GM18858 (cell line): ENCODE measurements at regions not wholly inside any gene's neighbourhood (a gene's known extent, or its start where the extent isn't known, plus 50 kb on each side); places are given as distances from the start of the nearest gene placed in this dataset.

Experiments
- ATAC-seq: cut with Tn5 transposase; IDR thresholded peaks from one replicate; pipeline ENCODE4 v1.9.1; 2021; ENCODE audit not compliant: unreplicated experiment

GRCh38 chr5:96340357-96340756 lies 92.7 kb downstream of the PCSK1 start:
- no peak for ATAC-seq

- ATAC-seq = no peak
These were observed 93.2 kb downstream of the PCSK1 start for GRCh38 chr5:96339862-96340261.

- ATAC-seq = no peak
These were observed 94.2 kb downstream of the PCSK1 start for GRCh38 chr5:96338624-96339415.

- peak; percentile 67 for ATAC-seq
These were observed 95.0 kb downstream of the PCSK1 start for GRCh38 chr5:96338091-96338490.

- ATAC-seq = peak; percentile 35
These were observed 95.8 kb downstream of the PCSK1 start for GRCh38 chr5:96337048-96337781.

- ATAC-seq = no peak
These were observed 96.6 kb downstream of the PCSK1 start for GRCh38 chr5:96336351-96336985.

DNA sequence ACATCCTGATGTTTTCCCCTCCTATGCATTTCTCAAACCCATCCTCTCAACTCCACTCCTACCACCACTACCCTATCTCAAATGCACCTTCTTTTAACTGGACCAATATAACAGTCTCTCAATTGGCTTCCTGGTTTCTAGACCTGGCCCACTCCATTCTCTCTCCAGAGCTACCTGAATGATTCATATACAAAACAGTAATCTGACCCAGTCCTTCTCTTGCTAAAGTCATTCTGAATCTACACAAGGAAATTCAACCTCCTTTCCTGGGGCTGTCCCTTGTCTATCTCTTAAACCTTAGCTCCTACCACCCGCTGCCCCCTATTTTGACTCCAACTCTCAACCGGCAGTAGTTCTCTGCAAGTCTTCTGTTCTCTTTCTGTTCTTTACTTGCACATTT lies 97.2 kb downstream of the PCSK1 start:
- no peak for ATAC-seq

DNA sequence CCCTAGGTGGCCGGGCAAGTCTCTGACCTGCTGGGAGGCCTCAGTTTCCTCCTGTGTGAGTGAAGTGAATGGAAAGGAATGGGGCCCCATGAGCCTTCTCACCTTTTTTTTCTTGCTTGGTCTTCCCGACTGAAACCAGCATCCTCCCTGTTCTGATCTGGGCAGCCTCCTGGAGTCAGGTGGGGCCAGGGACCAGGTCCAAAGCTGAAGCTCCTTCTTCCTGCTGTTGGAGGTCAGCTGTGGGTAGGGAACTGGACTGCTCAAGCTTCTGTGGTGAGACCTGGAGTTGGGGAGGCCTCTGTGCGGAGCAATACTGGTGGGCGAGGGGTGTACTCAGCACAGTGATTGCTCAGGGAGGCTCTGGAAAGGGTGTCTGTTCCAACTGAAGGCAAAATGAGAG lies 99.7 kb downstream of the PCSK1 start:
- no peak for ATAC-seq

- no peak for ATAC-seq
These were observed 100.3 kb downstream of the PCSK1 start for GRCh38 chr5:96332535-96333366.

DNA sequence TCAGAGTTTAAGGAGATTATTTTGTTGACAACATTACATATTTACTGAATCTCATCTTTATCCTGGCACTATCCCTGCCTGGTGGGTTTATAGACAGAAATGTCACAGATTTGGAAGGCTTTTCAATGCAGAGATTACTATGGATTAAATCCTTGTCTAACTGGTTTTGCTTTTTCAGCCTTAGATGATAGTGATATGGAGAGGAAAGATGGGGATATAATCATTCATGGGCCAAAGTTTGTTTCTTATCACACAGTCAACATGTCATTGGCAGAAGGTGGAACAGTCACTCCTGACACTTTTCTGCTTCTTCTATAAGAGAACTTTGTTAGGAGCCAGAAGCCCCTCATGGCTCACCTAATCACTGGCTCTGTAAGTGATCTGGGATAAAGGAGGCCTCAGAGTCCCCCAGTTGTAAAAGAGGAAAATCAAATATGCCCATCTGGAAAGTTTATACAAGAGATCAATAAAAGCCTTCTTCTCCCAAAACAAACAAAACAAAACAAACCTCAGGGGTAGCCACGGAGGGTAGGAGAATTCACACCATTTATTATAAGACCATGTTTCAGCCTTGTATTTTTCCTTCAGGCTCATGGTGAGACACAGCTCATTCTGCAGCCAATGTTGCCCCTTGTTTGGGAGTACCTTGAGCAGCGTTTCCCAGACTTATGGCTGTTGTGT lies 101.2 kb downstream of the PCSK1 start:
- ATAC-seq = no peak

DNA sequence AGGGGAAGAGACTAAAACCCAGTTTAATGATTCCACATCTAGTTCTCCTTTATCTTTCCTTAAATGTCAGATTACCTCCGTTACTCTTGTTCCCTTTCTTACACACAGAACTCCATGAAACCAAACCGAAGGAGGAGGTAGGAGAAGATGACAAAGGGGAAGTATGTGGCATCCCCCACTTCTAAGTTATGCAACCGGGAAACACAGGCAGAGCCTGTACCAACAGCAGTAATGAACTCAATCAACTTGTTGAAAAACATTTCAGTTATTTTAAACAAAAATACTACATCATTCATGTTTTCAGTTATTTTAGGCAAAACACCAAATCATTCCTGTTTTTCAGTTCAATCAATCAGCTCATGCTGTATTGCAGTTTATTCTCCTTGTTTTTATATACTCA lies 101.8 kb downstream of the PCSK1 start:
- ATAC-seq = no peak

GRCh38 chr5:96330530-96331140 lies 102.4 kb downstream of the PCSK1 start:
- no peak for ATAC-seq

DNA sequence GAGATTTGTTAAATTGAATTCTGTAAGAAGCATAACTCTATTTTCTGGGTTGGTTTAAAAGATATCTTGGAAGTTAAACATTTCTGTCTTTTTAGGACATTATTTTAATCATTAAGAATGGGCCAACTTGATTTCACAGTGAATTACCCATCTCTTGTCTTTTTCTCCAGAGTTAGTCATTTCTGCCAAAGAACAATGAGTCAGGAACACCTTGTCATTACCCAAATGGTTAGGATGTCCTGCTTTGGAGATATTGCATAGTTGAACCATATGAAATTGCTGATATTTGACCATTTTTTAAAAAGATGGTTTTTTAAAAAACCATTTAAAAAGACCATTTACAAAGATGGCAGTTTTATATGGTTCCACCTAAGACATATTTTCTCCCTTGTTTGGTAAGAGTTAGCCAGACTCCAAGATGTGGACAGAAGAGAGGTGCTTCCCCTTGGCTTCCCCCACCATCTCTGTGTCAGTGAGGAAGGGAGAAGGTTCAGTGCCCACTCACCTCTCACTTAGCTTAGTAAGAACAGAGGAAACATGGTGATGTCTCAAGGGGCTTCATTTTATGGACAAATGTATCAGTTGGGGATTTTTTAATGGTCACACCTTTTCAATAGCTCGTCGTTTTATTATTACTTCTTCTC lies 103.0 kb downstream of the PCSK1 start:
- no peak for ATAC-seq

GRCh38 chr5:96329289-96329688 lies 103.8 kb downstream of the PCSK1 start:
- no peak for ATAC-seq

DNA sequence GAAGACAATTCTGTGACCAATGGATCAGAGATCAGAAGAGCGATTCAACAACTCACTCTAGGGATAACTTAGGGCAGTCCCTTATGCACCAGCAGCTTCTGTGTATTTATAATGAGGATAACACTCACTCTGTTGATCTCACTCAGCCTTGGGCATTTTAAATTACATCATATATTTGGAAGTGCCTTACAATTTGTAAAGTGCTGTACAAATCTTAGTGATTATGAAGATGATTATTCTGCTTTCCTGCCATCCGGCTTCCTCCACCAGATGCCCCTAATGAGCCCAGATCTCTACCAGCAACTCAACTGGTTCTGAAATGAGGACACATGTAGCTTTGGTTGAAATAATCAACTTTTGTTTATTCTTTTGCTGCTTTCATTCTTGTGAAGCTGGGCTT lies 105.3 kb downstream of the PCSK1 start:
- ATAC-seq = no peak

GRCh38 chr5:96326902-96327301 lies 106.1 kb downstream of the PCSK1 start:
- ATAC-seq = peak; percentile 95

DNA sequence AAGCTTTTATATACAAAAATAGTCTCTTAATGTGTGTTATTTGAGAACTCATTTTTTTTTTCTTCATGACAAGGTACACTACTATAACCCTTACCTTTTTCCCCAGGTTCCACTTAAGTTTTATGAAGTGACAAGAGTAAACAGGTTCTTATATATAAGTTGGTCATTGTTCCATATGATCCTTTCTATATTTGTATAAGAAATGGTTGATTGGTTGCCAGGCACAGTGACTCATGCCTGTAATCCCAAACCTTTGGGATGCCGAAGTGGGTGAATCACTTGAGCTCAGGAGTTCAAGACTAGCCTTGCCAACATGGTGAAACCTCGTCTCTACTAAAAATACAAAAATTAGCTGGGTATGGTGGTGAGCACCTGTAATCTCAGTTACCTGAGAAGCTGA lies 108.3 kb downstream of the PCSK1 start:
- ATAC-seq = no peak

DNA sequence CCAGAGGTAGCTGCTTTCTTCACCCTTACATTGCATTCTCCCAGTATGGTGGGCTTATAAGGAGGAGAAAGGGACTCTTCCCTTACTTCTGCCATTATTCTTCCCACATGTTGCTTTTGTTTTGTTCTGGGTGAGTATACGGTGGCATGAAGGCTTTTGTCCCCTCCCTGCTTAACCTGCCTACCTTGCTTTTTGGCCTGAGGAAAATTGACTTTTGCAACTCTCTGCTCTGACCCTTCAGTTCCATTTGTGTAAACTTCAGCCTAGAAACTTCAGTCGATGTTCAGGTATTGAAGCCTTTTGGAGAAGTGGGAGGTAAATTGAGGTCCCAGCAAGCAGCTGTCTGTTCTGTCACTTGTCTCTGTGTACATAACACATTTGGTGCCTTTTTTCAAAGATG lies 110.2 kb downstream of the PCSK1 start:
- no peak for ATAC-seq

GRCh38 chr5:96322217-96322616 lies 110.8 kb downstream of the PCSK1 start:
- no peak for ATAC-seq

GRCh38 chr5:96321345-96321744 lies 111.7 kb downstream of the PCSK1 start:
- no peak for ATAC-seq
